Right lobe of liver (tissue), 6 donors: ENCODE measurements at regions not wholly inside any gene's neighbourhood (a gene's known extent, or its start where the extent isn't known, plus 50 kb on each side); places are given as distances from the start of the nearest gene placed in this dataset.

Experiments
- ATAC-seq, 4 donors: fragments of 200-7000 bp; cut with Tn5 transposase; one replicate each; pipeline ENCODE4 v1.9.1; 2020; ENCODE audit warnings: mild to moderate bottlenecking in 4 of 4, moderate library complexity in 4 of 4
- DNase-seq, 3 donors: peaks; one replicate each; pipeline ENCODE4 v3.0.0-alpha.2; 2020
- H3K27ac ChIP-seq, 3 donors: fragments of 200-600 bp; one replicate each; pipeline ENCODE4 v1.8.0; 2022
- H3K27me3 ChIP-seq, 2 donors: fragments of 200-600 bp; one replicate each; pipeline ENCODE4 v1.8.0; 2022
- H3K36me3 ChIP-seq, 4 donors: fragments of 200-600 bp; sonication (generic) in 1 of 4; one replicate each; pipeline versions ENCODE4 v1.5.1 to v1.8.0; 2017 to 2022; ENCODE audit warnings: control low read depth in 1 of 4
- H3K4me1 ChIP-seq, 4 donors: fragments of 200-600 bp; sonication (generic) in 1 of 4; one replicate each; pipeline versions ENCODE4 v1.5.1 to v1.8.0; 2017 to 2022; ENCODE audit warnings: control low read depth in 1 of 4
- H3K4me3 ChIP-seq, 3 donors: fragments of 200-600 bp; one replicate each; pipeline ENCODE4 v1.8.0; 2022
- H3K9me3 ChIP-seq, 4 donors: fragments of 200-600 bp; sonication (generic) in 1 of 4; one replicate each; pipeline versions ENCODE4 v1.5.1 to v1.8.0; 2017 to 2022; ENCODE audit warnings: control low read depth in 1 of 4
- CTCF ChIP-seq, 4 donors: fragments of 200-600 bp in 3 of 4; fragments of 450-650 bp in 1 of 4; IDR thresholded peaks; one replicate each; pipeline versions ENCODE4 v1.5.1 to v1.8.0; 2016 to 2022; ENCODE audit warnings: antibody characterized with exemption in 4 of 4, mild to moderate bottlenecking in 2 of 4
- POLR2A ChIP-seq: fragments of 450-650 bp; IDR thresholded peaks from one replicate; pipeline ENCODE4 v1.6.1; 2017; ENCODE audit warnings: antibody characterized with exemption, mild to moderate bottlenecking
- WGBS: methylation state at CpG from one replicate; pipeline ENCODE4 v1.1.6; 2018; ENCODE audit warnings: low coverage, low lambda C conversion rate; ENCODE audit not compliant: insufficient coverage; ENCODE audit errors: missing lambda C conversion rate; 5-methylcytosine and 5-hydroxymethylcytosine counted together
- intact Hi-C, 2 donors: fragments of 100-400 bp; cut with DNase I; formaldehyde crosslinking; loops; one replicate each; pipeline versions ENCODE4 v1.11.2 to v1.14.1; 2022
- donor health status: DM: no; HTN: yes; CAD: no.
- donor health status: DM: no; HTN: no; CAD: no.
- donor health status: DM: no; HTN: no; CAD: no.
- donor health status: DM: no; HTN: yes; CAD: no.
- donor health status: DM: no; HTN: yes; CAD: no.

- ATAC-seq (no peak), DNase-seq (no peak)
- WGBS = 88% methylated on average over 9 of the region's 9 CpGs
- no peaks in the 10 kb centered on the region for H3K4me1 ChIP-seq
- TF ChIP-seq CTCF (IDR thresholded peaks at IDR 0.05) = no peak
- no peak for TF ChIP-seq POLR2A
- H3K27ac ChIP-seq = no peak overlapping the region
- no peak overlapping the region for H3K4me3 ChIP-seq
- H3K27me3 ChIP-seq = no peaks in the 10 kb centered on the region
- H3K36me3 ChIP-seq = no peaks in the 10 kb centered on the region
- no peaks in the 10 kb centered on the region for H3K9me3 ChIP-seq
- intact Hi-C loops = no loop called here
Observed at GRCh38 chr3:194196876-194197275, 60.9 kb downstream of the HES1 start.

DNA sequence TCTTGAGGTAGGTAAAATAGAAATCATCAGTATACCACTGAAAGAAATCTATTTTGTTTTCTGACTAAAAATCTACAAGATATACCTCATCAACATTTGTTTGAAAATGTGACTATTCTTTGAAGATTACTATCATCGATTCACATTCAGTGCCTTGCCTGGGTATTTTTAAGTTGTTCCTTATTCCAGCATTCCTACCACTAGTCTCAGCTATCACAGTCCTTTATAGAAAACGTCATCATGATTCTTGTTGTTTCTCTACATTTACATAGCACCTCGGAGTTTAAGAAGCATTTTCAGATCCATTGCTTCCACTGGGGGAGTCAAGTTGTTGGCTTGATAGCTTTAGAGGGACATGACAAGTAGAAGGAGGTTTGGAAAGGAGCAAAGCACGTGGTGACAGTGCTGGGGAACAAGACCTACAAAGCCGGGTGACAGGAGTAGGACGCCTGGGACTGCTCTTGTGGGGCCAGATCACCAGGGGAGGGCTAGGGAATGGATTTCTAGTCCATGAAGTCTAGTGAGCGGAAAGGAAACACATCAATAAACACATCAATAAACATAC, 61.5 kb downstream of the HES1 start:
- ATAC-seq (no peak), DNase-seq (no peak)
- H3K4me1 ChIP-seq = no peaks in the 10 kb centered on the region
- no peaks in the 10 kb centered on the region for H3K36me3 ChIP-seq
- no peaks in the 10 kb centered on the region for H3K9me3 ChIP-seq
- TF ChIP-seq POLR2A (no peak), CTCF (IDR thresholded peaks at IDR 0.05) (no peak)
- intact Hi-C loops = no loop called here
- no peaks in the 10 kb centered on the region for H3K27me3 ChIP-seq
- no peak overlapping the region for H3K27ac ChIP-seq
- WGBS = 72% methylated on average over 7 of the region's 7 CpGs
- no peak overlapping the region for H3K4me3 ChIP-seq

DNA sequence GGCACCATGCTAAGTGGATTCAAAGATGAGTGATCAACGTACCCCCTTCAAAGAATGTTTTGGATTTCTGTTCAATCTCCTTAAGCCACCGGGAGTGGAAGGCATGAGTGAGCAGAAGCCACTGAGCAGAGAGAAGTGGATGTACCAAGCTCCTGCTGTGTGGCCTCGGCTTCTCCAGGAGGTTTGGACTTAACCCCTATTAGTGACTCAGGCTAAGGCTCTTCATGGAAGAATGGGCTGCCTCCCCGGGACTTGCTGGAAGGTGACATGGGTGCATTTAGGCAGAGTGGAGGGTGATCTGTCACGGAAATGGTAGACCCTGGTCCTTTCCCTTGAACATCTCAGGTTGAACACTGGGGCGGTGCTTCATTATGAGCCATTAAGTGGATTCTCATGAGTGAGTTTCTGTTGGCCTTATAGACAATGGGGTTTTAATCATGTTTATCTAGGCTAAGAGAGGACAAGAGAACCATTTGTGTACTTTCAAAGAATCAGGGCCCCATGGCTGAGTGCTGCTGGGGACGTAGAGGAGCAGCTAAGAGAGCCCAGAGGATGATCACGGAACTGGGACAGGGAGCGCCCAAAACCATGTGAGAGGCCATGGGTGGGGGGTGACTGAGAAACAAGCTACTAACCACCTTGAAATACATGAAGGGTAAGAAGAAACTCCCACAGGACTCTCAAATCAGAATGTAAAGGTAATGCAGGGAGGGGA, 62.2 kb downstream of the HES1 start:
- DNase-seq = no peak
- Histone ChIP-seq H3K9me3 (no peaks in the 10 kb centered on the region), H3K4me3 (no peak overlapping the region), H3K36me3 (no peaks in the 10 kb centered on the region), H3K27ac (no peak overlapping the region), H3K27me3 (no peaks in the 10 kb centered on the region), H3K4me1 (no peaks in the 10 kb centered on the region)
- intact Hi-C loops = no loop called here
- WGBS = 90% methylated on average over 7 of the region's 9 CpGs
- TF ChIP-seq POLR2A = no peak
- TF ChIP-seq CTCF (IDR thresholded peaks at IDR 0.05) = no peak
- ATAC-seq = no peak

DNA sequence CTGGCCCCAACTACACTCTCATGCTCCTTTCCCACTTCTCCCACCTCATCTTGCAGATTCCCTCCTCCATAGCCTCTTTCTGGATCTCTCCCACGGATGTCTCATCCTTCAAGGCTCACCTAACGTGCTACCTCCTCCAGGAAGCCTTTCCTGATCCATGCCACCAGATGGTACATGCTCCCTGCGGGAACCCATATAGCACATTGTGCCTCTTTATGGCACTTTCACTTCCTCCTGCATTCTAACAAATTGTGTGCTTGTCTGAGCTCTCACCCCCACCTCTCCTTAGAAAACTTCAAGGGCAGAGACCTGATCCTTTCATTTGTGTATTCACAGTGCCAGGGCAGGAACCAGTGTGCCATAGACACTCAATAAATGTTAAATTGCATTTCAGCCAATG, 63.0 kb downstream of the HES1 start:
- no peak overlapping the region for H3K4me3 ChIP-seq
- no peaks in the 10 kb centered on the region for H3K4me1 ChIP-seq
- WGBS = 69% methylated on average over 3 of the region's 3 CpGs
- no peak overlapping the region for H3K27ac ChIP-seq
- DNase-seq = no peak
- H3K9me3 ChIP-seq = no peaks in the 10 kb centered on the region
- no peak for ATAC-seq
- no peaks in the 10 kb centered on the region for H3K36me3 ChIP-seq
- intact Hi-C loops = no loop called here
- no peaks in the 10 kb centered on the region for H3K27me3 ChIP-seq
- TF ChIP-seq CTCF (IDR thresholded peaks at IDR 0.05) = no peak
- TF ChIP-seq POLR2A = no peak
